Midbrain (tissue), 1 donor: ENCODE measurements at regions not wholly inside any gene's neighbourhood (a gene's known extent, or its start where the extent isn't known, plus 50 kb on each side); places are given as distances from the start of the nearest gene placed in this dataset.

Experiments used
- DNase-seq: peaks from one replicate; lab custom pipeline; 2025; lab: John Stamatoyannopoulos, UW

DNA sequence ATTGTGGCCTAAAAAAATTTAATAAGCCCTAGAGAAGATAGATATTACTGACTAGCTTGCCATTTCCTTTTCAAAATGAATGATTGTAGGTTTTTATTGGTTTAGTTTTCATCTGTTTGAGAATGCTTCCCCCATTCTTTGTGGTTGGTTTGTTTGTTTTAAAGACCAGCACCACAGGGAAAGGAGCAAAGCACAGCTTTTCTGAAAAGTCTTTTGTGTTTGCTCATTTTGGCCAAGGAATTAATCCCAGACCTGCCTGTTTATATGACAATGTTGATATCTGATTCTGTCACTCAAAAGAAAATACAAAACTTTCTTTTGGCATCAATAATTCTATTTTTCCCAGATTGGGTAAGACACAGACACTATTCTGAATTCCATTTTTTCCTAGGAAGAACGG is 312.5 kb upstream of the FLRT2 start:
- no peak for DNase-seq

DNA sequence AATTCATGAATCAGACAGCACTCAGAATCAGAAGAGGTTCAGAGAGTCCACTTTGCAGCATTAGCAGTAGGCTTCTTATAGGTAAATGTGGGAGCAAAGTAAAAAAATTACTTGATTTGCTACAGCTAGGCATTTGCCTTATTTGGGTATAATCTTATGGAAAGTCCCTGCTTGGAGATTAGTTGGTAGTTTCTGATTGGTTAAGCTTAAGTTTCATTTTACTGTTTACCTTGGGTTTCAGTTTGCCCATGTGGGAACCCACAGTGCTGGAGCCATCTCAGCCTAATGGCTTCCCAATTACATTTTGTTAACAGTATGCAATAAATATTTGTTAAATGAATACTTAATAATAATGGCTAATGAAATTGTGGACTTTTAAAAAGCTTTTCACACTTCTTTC is 311.0 kb upstream of the FLRT2 start:
- DNase-seq = no peak

DNA sequence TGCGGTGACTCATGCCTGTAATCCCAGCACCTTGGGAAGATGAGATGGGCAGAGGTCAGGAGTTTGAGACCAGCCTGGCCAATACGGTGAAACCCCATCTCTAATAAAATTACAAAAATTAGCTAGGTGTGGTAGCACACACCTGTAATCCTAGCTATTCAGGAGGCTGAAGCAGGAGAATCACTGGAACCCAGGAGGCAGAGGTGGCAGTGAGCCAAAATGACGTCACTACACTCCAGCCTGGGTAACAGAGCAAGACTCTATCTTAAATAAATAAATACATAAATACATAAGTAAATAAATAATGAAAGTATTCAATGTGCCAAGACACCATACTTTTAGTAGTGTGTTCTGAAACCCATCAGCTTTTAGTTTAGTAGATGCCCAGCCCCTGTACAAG is 308.1 kb upstream of the FLRT2 start:
- DNase-seq = no peak

DNA sequence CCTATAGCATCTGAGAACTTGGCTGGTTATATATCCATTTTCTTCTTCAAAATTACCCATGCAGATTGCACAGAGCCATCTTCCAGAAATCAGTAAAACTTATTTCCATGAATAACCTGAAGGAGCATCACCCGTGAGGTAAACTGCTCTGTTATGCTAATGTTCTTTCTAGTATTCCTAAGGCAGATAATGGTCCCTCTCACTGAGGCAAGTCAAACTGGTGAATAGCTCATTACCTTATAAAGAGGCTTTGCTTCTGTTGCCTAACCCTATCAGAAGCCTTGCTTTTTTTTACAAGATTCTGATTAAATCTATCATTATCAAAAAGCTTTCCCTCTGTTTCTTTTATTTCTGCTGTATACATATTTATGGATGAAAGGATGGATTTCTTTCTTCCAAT is 307.6 kb upstream of the FLRT2 start:
- no peak for DNase-seq

DNA sequence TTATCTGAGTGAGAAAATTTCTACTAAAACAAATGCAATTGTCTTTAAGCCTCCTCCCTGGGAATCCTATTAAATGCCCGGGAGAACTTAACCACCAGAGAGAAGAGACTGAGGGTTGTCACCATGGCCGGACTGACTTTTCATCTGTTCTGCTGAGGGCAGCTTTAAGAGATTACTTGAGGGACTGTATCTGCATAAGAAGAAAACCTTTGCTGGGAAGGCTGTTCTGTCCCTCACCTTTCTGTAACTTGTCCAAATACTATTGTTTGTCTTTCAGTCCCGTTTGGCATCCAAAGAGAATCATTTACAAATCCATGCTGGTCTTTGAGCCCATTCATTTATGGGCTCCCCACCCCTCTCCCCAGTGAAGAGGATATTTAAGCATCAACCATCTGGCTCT is 306.3 kb upstream of the FLRT2 start:
- DNase-seq = no peak

DNA sequence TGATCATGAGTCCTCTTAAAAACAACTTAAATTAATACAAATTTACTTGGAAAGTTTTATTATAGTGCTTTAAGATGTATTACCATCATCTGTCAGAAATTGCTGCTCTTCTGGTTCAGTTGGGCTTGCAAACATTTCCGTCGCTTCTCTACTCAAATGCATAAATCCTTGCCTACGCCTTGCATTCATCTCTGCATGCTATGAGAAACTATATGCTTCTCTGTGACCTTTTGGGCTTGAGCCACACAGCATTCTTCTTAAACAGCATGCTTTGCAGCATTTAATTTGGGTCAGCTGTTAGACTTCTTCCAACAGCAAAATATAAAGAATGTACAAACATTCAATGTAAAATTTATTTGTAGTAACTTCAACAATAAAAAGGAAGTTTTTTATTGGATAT is 305.7 kb upstream of the FLRT2 start:
- DNase-seq = no peak

DNA sequence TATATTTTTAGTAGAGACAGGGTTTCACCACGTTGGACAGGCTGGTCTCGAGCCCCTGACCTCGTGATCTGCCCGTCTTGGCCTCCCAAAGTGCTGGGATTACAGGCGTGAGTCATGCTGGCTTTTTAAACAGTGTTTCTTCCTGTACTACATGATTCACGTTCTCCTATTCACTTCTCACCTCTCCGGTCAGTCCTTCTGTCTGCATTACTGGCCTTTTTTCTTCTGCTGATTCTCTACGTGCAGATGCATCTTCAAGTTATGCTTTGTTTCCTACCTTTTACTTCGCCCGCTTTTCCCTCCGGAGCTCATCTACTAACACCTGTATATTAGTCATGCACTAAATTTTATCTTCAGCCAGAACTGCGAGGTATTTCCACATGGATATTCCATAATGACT is 296.2 kb upstream of the FLRT2 start:
- no peak for DNase-seq

DNA sequence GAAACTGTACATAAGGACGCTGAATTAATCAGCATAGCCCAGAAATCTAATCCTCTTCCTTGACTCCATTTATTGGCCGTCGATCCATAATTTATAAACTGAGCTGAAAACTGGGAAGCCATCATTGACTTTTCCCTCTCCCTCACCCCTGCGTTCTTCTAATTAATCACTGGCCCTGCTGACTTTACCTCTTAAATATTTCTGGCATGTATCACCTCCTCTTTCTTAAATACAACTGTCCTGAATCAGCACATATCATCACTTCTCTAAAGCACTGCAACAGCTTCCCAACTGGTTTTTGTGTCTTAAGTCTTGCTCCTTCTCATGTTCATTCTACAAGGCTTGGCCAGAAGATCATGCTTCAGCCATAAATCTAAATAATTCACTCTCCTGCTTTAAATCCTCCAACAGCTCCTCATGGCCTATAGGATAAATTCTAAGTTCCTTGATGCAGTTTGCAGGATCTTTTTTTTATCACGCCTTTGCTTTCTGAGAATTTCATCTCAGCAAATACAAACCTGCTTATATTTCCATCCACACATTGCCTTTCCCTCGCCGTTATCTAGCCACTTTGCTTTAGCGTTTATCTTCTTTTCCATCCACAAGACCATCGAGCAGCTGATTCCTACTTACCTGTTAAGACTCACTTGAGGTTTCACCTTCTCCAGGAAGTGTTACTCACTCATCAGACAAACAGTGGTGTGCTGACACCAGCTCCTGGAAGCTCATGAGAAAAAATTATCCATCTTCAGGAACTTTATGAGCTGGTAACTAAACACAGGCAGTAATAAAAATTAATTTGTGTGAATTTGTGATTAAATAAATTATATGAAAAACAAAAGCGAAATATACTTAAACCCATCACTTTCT is 295.6 kb upstream of the FLRT2 start:
- no peak for DNase-seq

DNA sequence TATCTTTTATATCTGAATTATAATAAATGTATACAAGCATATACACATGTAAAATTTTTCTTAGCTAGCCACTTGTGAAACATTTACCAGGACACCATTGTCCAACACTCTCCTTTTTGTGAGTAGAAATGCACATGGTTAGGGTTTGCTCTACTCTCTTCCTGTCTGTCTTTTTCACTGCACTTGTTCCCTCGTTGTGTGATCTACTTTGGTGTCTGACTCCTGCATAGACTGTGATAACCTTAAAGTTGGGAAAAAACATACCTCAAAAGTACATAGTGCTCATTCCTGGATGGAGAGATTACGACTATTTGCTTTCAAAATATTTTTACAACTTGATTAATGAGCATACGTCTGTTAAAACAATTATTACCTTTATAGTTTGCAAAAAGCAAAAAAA is 294.1 kb upstream of the FLRT2 start:
- no peak for DNase-seq

DNA sequence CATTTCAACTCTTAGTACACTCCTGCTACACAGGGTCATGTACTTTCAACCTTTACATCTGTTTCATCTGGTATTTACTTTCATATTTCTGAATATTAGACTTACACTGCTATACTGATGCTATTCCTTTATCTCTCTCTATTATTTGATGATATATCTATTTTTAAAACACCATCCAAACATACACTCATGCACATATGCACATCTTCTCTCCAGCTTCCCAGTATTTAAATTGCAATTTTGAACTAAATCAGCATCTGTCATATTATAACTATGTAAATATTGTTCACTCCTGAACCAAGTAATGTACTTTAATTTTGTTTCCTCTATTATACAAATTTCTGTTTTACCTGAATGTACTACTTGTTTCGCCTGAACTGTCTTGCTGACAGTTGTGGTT is 293.6 kb upstream of the FLRT2 start:
- no peak for DNase-seq

DNA sequence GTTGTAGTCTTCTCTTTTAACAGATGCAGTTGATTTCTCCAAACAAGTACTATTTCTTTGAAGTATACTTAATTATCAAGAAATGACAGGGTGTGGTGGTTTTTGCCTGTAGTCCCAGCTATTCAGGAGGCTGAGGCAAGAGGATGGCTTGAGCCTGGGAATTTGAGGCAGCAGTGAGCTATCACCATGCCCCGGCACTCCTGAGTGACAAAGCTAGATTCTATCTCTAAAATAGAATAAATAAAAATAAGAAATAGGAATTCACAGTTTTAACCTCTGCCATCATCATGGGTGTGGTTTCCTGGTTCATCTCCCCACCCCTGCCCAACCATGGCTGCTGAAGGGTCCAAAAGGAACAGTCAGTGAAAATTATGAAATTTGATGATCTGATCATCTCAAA is 290.2 kb upstream of the FLRT2 start:
- DNase-seq = no peak

DNA sequence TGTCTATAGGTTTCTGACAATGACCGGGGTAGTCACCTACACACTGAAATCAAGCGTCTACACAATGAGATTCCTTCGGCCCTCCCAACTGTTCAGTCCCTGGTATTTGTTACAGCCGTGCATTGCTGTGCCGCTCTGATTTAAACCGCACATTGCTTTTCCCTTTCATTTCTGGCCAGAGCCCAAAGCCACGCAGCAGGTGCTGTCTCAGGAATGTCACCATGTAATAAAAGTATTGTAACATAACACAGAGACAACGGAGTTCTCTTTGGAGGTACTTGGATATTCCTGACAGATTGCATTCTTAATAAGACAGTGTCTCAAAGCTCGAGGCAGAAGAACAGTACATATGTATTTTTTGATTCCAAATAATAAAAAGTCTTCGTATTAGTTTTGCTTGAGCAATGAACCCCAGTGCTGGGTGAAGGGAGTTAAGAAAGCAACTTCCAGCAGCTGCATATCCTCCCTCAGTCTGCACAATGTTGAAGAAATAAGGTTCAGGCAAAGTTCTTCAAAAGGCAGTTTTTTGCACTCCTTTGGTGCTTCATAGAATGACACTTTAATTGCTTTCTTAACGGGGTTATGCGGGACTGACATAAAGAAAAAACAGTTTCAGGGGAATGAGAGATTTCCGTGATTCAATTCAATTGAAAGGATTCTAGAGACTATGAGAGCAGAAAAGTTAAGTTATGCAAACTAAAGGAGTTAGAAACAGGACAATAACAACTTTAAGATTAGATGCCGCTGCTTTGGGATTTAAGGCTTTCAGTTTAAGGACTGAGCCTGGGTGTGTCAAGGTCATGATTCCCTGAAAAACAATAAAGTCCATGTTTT is 288.7 kb upstream of the FLRT2 start:
- DNase-seq = no peak

DNA sequence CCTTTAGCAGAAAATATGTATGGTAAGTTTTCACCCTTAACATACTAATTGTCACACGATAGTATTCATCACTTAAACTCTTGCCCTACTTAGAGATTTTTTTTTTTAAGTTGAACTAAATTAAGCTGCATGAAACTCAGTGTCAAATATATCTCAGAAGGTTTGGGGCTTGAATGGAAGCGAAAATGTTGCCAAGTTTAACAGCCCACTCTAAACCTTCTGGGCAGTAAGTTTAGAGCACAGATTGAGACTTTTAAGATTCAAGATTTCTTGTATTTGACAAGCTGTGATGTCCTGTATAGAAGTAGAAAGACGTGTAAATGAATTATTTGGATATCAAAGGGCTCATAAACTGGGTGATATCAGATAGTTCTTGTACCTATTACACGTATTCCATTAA is 287.3 kb upstream of the FLRT2 start:
- no peak for DNase-seq

DNA sequence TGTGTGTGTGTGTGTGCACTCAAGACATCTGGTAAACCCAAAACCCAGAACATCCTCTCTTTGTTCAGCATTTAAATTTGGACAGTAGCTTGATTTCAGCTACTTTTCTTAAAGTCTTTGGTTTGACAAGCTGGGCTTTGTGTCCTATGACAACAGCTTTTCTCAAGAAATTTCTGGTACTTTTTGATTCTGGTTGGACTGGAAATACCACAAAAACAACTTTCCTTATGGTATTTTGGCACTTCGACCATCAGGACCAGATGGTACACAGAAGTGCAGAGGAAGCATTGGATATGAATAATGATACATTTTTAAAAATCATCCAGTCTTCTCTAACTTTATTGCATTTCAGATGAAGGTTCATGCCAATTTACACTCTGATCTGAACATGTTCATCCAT is 286.6 kb upstream of the FLRT2 start:
- no peak for DNase-seq

DNA sequence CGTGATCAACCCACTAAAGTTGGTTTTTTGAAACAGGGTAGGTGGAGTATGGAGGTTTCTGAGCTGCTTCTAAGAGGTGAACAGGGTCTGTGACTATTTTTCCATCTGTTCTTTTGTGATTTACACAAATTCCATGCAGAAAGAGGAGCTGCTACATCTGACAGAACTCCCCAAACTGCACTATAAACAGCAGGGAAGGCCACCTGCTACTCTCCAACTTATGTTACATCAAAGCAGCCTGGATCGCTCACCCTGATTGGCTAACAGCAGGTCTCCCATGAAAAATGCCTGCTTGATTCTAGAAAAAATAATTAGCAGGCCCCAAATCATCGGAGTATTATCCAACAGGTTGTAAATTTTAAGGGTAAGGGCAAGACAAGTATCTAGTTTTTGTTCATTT is 282.9 kb upstream of the FLRT2 start:
- no peak for DNase-seq

DNA sequence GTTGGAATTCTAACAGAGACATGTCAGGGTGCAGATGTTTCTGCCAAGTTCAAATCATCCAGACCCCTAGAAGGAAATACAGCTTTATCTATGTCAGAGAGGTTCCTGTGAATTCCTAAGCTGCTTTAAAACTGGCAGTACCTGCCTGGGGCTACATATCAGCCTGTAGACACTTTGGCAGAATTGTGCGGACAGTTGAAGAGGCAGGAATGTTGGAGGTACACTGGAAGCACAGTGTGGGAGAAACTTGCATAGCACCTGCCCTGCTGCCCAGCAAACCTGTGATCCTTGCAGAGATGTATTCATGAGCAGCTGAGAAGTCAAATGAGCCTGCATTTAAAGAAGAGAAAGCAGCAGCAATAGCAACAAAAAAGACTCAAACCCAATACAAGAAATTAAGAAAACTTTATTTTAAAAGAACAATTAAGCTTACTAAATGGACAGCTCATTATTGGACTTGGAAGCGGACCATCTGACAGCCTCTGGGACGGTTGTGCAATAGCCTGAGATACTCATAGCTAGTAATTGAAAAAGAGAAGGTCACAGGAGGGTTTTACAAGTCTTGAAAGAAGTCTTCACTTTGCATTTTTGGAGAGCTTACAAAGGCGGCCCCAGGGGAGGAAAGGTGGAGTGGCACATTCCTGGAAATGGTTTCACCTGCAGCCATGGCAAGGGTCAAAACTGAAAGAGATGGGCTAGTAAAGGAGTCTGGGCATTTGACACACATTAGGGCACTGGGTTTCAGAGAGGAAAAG is 280.9 kb upstream of the FLRT2 start:
- no peak for DNase-seq

DNA sequence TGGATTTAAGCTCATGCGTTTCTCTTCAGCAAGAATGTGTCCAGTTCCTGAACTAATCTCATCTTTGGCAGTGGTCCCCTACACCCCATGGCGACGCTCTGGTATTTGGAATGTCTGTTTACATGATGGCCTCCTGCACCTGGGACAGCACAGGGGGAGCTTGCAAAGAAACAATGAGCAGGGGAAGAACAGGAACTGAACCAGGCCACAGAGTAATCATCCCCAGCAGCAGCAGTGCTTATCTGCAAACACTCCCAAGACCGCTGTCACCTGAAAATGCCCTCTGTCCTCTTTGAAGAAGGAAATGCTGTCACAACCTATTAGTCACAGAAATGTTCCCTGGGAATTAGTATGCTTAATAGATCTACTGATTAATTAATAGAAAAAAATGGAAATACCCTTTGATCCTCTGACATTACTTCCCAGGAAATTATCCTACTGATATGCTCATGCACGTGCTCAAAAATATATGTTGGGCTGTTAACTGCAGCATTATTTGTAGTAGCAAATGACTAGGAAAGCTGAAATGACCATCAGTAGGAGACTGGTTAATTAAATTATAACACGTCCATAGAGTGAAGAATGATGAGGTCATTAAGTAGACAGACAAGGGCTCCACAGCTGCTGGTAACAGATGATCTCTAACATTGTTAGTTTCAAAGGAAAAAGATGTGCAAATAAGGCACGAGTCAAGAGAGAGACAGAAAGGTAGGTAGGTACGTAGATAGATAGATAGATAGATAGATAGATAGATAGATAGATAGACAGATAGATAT is 279.3 kb upstream of the FLRT2 start:
- DNase-seq = no peak

DNA sequence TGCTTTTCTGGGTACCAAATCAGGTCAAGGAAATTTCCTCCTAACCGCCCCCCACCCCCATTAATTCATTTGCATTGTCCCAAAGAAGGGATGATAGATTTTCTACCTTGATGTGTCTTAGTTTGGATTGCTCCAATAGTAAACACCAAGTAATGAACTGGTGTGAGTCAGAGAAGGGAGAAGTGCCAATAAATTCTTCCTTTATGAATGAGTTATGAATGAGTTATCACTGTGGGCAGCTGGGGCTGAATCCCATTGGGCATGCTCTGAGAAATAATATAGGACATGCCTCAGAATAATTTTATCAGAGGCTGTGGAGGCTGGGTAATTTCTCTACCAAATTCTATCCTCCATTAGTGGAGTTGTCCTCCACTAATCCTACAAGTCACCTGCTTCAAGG is 277.9 kb upstream of the FLRT2 start:
- DNase-seq = no peak

DNA sequence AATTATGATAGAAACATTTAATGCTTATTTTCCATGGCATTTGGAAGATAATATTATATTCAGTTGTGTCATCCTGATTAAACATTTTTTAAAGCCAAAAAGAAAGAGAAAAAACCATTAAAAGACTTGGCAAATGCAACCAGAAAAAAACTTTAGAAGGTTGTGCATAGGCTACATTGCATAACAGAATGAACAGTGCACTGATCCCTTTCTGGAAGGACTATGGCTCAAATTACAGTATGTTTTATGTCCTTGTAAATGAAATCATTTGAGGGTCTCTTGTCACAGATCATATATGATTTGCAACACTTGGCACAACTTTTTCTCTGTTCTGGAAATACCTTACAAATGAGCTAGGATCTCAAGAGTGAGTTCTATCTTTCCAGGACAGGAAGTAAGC is 275.2 kb upstream of the FLRT2 start:
- no peak for DNase-seq

DNA sequence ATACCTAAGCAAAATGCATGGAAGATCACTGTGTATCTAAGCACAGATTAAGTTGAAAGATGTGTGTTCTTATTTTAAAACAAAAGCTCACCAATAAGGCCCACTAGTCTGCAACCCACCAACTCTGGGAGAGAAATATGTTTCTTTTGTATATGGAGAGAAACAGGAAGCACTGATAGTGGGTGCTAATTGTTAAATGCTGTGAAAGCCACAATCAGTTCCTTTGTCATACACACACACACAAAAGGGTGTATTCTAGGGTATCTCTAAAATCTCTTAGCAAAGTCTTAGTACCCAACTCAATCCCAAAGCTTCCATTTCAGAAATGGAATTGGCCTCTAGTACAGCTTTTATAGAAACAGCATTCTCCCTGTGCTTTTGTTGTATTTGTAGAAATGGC is 272.7 kb upstream of the FLRT2 start:
- no peak for DNase-seq

DNA sequence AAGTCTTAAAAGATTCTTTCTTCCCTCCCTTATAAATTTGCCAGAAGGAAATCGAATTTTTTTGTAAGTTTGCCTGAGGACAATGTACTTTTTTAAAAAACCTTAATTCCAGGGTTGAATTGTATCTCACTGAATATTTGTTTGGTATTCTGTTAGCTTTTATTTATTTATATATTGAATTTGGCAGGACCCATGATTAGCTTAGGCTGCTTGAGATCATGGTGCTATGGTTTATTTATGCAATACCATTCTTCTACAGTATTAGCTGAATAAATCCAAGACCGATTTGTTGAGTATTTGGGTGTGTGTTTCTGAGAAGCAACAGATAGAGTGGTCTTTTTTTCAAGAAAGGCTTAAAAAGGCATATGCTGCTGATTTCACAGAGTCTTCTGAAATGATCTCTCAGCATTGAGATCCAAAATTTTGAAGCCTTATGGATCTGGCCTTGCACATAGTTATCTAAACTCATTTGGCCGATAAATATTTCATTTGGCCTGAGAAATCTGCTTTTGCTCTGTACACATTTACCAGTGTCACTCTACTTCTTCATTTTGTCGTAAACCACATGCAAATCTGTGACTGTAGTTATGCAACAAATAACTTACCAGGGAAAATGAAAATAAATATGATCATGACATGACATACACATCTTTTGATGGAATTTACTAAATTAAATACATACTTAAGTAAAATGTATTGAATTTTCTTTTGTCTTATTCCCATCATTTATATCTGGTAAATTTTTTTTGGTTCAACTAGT is 265.8 kb upstream of the FLRT2 start:
- DNase-seq = no peak
